Activated CD4-positive, CD25-positive, alpha-beta regulatory T cell treated with anti-CD3 and anti-CD28 coated beads, Interleukin-2, amount 50 U/mL, for 16 hours (primary cell): ENCODE measurements at regions not wholly inside any gene's neighbourhood (a gene's known extent, or its start where the extent isn't known, plus 50 kb on each side); places are given as distances from the start of the nearest gene placed in this dataset.

Experiments
- DNase-seq: peaks from one replicate; pipeline ENCODE4 v3.0.0-alpha.2; 2020; ENCODE audit warnings: low read depth, low spot score

DNA sequence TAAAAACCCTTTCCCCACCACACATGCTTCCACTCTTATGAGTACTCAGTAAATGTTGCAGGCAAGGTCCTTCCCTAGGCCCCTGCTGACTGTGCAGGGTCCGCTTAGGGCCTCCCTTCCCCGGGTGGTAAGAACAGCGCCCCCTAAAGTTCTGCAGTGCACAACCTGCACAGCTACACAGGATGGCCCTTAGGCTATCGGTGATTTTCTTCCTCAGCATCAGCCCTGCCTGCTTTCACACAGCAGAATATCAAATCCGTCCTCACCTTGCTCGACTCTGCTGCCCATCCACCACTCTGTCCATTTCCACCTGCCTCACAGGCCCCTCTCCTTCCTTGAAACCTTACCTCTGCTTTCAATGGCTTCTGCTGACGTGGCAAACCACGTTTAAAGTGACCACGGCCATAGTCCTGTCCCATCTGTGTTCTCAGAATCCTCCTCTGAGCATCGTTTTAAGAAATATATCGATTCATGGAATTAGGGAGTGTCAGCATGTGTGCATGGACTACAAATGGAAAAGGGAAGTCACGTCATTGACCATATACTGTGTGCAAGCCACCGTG is 51.4 kb upstream of the TMEM132E start:
- no peak for DNase-seq

DNA sequence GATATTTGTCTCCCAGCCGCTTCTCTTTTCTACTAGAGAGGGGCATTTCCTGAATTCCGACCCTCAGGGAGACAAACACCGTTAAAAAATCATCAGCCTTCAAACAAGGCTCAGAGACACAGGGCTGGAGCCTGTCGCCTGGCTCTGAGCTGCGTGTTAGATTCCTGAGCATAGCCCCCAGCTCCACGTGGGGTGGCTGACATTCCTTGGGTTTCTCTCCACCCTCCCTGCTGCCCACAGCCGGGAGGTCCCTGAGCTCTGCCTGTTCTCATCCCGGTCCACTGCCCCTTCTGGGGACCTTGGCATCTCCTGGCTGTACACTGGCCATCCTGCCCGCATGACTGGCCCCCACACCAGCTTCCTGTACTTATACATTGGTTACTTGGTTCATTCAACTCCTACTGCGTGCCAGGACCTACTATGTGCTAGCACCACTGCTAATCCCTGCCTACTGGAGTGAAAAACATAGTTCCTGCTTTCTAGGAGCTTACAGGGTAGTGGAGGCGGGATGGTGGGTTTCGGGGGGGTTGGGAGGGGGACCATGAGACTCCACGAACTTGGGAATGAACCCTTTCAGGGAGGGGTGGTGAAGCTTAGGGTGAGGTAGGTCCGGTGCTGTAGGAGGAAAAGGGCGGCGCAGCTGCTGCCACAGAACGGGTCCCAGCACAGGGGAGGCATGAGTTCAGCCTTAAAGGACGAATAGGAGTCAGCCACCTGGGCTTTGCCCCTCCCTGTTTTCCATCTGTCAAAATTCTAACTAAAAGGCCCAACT is 52.1 kb upstream of the TMEM132E start:
- DNase-seq: no peak

DNA sequence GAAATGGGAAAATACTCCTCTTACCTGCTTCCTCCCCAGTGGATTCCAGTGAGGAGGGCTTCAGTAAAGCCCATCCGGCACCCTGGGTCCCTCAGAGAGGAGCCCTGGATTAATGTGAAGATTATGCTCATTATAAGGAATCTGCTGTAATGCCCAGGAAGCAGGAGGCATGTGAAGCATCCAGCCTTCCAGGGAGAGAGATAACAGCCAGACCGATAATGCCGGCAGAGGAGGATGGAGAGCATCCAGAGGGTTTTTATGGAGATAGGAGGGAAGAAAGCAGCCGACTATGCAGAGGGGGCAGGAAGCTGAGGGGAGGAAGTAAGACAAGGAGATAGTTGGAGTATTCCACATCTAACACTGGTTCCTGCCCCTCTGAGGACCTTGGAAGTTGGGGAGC is 53.7 kb upstream of the TMEM132E start:
- no peak for DNase-seq

DNA sequence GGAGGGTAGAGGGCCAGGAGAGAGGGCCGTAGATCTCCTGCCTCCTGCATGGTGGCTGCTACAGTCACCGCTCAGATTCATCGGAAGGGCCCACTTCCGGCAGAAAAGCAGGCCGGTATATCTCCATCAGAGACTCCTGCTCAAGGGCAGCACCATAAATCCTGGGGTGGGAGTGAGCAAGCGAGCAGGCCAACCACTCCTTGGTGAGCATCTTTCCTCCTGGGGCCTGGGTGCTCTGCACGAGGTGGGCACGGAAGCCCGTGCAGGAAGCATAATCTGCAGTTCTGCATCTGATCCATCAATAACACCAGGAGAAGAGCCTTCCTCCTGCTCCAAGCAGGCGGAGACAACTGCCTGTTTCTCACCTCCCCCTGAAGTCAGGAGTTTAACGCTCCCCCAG is 57.4 kb upstream of the TMEM132E start:
- DNase-seq: no peak

DNA sequence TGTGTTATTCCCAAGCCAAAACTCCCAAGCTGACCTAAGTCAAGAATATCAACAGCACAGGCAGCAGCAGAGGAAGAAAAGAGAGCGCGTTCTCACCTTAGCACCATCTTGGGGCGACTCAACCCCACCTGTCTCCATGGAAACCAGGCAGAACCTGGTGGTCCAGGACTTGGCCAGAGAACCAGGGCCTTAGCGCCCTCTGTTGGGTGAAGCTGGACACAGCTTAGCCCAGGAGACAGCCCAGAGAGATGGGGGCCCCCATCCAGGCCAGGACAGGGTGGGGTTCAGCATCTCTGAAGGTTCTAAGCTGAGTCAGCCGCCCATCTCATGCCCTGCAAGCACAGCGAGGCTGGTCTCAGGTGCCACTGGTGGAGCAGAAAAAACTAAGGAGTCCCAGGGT is 60.1 kb upstream of the TMEM132E start:
- no peak for DNase-seq

DNA sequence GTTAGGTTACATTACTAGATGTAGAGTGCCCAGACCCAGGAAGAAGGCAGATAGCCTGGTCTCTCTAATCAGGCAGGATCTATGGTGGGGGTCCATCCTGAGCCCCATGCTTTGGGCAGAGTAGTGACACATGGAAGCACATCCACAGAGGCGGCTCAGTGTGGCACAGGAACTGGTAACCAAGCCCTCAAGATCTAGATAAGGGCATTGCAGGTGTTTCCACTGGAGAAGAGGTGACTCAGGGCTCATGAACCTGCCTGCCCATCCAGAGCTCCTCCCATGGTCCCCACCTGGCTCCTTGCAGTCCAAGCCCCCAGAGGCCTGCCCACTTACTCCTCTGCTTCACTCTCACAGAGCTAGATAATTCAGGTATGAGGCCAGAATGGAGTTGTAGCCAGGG is 62.0 kb upstream of the TMEM132E start:
- no peak for DNase-seq

DNA sequence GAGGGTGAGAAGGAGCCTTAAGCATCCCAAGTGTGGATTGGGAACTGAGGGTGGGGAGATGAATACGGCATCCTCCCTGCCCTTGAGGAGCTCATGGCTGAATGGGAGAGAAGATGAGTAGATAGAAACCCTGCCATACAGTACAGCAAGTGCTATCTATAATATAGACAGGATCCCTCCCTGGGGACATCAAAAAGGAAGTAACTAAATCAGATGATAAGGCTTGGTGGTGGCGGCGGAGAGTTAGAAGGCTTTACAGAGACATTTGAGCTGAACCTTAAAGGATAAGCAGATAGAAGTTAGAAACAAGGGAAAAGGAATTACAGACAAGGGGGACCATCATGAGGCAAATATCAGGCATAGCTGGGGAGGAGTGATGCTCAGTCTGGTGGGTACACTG is 67.5 kb upstream of the TMEM132E start:
- DNase-seq: no peak

DNA sequence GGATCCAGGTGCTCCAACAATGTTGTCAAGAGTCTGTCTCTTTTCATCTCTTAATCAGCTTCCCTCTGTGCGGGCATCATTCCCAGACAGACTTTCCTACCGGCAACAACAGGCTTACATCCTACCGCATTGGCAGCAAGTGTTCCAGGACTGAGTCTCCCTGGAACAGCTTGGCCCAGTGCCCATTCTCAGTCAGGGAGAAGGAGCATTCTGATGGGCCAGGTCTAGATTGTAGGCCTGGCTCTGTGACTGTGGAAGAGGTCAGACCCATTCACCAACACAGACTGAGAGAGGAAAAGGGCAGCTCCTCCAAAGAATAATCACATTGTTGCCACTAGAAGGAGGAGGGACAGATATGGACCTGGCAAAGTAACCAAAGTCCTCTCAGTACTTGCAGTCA is 68.1 kb upstream of the TMEM132E start:
- DNase-seq: no peak

DNA sequence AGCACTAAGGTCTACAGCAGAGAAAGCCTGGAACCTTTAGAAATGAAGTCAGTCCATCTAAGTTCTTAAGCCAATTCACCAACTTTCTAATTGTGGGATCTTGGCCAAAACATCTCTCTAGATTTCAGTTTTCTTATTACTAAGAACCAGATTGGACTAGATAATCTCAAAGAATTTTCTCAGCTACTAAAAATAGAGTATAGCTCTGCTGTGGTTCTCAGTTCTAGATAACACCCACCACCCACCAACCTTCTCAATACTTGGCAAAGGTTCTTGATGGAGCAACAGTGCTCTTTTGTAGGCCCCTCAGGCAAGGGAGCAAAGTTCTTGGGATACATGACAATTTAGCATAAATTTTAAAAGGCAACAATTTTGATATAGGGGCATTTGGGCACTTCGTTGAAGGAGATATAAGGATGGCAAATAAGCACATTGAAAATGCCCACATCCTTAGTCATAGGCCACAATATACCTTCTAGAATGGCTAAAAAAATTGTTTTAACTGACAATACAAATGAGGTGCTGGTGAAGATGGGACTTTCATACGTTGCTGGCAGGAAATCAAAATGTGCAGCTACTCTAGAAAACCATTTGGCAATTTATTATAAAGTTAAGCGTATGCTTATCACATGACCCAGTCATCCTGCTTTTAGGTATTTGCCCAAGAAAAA is 74.4 kb upstream of the TMEM132E start:
- no peak for DNase-seq

DNA sequence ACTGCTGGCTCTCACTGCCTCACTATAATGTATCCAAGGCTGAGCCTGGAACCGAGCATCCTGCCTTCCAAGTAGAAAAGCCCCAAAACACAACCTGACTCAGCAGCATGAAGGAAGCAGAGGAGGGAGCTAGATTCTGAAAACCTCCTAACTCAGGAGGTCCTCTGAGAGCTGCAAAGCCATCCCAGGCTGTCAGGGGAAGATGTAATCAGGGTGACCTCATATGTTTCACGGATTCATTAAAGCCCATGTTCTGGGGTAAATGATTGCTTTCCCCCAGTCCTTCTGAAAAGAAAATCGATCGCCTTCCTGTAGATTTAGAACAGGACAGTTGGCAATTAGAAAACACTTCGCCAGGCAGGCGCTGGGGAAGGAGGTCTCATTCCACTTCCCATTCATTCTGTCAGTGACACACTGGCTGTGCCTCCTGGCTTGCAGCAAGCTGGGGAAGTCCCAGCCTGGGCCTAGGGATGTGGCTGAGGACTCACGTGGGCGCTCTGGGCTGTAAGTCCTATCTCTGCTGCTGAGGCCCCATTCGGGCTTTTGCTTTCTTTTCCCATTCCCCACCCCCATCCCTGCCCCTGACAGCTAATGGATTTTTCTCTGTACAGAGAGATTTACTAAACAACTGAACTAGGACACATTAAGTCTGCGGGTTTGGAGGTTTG is 75.7 kb upstream of the TMEM132E start:
- DNase-seq: no peak

DNA sequence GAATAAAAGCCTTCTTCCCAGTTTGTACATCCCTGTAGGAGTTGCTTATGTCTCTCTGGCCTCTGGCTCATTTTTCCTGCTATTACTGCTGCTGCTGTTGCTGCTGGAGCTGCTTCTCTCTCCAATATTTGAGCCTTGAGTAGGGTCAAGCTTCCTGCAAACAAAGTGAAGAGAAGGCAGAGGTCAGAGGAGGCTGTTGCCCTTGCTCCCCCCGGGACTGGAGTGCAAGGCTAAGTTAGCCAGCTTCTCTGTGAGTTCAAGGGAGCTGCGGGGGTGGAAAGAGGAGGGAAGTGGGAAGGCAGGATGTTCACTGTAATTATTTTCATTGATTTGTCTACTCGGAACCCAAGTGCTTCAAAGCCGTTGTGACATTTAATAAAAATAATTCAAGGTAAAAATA is 77.0 kb upstream of the TMEM132E start:
- no peak for DNase-seq

DNA sequence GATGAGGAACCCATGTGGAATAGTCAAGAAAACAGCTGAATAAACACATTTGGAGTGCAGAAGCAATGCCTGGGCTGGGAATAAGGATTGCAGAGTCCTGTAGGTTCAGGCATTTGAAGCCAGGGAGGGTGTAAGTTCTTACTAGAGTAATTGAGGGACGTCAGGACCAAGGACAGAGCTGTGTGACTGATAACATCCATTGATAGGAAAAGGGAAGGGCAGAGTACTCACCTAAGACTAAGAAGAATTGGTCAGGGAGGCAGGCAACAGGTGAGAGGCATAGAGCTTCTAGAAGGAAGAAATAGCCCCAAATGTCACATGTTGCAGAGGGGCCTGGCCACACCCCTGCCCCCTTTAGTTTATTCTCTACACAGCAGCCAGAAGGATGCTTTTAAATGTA is 79.8 kb upstream of the TMEM132E start:
- DNase-seq: no peak

DNA sequence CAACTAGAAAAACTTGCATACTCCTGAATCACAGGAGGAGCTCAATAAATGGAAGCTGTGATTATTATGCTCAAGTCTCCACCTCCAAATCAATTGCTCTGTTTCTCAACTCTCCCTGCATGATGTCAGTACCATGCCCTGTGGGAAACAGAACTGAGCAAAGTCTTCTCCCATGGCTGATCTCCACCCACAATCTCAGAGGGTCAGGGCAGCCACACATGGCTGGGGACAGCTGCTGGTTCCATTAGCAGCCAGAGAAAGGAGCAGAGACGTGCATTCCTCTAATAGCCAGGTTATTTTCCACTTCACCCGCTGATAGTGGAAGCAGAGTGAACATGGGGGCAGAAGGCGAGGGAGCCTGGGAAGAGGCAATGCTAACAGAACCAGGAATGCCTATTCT is 85.5 kb upstream of the TMEM132E start:
- no peak for DNase-seq

DNA sequence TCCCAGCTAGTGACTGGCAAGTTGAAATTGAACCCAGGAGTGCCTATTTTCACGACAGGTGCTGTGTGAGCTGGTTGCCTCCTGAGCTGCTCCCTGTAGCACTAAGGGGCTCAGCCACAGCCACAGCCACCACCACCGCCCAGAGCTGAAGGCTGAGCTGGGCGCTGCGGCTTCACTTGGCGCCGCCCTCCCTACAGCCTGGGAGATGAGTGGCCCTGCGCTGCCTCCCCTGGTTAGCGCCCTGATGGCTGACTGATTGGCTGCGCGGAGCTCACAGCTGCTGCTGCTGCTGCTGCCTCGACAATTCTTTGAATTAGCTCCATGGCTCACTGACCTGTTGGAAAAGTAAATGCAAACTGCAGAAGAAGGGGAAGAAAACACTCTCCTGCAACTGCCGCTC is 91.8 kb upstream of the TMEM132E start:
- DNase-seq: no peak

DNA sequence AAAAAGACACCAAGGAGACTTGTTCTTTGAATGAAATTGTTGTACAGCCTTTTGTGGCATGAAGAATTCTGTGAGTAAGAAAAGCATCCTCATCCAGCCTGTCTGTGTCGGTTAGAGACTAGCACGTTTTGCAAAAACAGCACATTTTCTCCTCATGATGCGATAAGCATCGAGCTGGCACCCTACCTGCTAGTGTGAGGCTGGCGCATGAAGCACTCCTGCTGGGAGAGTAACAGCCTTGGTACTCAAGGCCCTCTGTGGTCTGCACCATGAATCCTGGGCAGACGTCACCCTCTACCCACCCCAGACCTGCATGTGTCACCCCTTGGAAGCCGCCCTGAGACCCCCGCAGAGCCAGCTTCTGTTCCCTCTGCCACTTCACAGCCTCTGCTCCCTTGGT is 92.6 kb upstream of the TMEM132E start:
- DNase-seq: no peak

DNA sequence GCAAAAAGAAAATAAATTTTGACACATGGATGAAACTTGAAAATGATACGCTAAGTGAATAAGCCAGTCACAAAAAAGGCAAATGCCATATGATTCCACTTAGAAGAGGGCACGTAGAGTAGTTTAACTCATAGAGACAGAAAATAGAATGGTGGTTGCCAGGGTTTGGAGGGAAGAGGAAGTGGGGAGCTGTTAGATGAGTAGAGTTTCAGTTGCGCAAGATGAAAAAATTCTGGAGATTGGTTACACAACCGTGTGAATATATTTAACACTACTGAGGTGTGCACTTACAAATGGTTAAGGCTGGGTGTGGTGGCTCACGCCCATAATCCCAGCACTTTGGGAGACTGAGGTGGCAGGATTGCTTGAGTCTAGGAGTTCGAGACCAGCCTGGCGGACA is 93.4 kb upstream of the TMEM132E start:
- no peak for DNase-seq

DNA sequence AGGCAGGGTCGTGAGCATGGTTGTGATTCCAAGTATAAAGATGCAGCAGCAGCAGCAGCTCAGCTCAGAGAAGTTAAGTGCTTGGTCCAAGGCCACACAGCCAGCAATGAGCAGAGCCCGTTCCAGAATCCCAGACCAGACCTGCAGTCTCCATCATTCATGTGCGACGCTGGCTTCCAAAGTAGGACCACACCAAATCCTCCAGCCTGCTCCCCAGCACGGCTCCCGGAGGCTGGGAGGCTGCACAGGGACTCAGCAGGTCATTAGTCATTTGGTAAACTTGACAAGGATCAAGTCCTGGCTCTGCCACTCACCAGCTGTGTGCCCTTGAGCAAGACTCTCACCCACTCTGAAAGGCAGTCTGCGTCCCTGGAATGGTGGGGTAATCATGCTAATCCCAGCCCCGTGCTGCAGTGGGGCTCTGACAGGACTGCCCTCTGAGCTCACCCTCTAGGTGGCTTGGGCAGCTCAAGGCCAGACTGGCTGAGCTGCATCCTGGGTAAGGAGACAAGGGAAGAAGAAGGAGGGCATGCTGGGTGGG is 95.1 kb upstream of the TMEM132E start:
- DNase-seq: no peak

DNA sequence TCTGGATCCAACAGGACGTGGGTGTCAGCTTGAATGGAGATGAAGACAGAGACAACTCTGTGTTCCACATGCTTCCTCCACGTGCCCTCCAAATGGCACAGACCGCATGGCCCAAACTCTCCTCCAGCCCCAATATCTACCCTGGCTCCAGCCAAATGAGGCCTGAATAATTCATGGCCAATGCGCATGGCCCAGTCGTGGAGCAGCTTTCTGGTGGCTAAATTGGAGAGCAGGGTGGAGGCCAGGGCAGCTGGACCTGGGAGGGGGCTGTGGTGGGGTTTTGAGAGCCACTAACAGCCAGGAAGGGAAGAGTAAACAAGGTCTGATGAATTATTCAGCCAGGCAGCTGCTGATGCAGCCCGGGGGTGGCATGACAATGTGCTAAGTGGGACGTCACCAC is 96.7 kb upstream of the TMEM132E start:
- DNase-seq: no peak

DNA sequence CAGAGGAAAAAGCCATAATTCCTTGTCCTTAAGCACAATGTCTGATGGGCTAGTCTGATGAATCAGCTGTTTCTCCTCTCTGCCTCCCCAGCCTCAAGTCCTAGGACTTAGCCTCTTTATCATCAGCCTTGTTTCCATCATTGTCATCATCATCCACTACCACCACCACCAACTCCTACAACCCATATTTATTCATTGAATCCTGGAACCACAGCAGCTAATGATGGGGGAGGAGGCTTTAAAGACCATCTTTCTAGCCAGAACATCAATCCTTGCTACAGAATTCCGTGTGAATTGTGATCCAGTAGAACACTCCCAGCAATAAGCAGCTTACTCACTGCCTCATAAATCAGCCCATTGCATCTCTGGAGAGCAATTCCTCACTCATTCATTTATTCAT is 97.6 kb upstream of the TMEM132E start:
- no peak for DNase-seq

DNA sequence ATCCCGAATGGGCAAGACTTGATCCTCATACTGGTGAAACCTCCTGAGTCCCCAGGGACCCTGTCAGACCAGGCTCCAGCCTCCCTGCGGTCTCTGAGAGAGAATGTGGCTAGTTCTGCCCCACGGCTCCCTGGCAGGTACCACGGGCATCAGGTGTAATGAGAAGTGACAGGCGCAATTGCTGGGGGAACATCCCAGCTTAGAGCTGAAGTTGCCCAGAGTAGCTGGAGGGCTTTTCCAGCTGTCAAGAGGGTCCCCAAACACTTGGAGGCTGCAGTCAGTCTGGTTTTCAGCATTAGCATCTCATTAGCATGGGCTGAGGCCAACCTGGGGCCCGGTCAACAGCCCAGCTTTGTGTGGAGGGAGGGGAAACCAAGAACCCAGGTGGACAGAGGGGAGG is 100.0 kb upstream of the TMEM132E start:
- DNase-seq: no peak

DNA sequence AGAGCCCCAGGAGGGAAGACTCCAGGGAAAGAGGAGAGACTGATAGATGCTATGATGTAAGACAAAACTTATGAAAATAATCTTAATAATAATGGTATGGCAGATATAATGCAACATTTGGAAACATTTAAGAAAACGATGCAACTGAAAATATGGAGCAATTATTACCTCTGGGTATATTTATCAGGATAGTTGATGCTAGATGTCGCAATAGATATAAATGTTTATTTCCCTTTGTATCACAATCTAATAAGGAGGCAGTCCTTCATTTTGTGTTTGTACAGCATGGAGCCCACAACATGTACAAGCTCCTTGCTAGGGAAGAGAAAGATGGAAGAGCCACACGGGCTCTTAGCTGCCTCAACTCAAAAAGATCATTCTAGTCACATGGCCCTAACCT is 101.1 kb upstream of the TMEM132E start:
- no peak for DNase-seq

DNA sequence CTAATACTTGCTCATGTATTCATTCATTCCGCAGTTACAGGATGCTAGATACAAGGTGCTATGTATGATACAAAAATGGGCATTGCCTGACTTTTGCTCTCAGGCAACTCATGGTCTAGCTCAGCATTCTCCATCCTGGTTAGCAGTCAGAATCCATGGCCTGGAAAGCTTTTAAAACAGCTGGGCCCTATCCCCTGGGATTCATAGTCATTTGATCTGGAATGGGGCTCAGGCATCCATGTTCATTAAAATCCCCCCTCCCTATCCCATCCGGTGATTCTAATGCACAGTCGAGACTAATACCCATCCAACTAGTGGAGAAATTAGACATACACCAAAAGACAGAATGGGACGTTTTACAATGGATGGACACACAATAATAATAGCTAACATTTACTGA is 104.1 kb upstream of the TMEM132E start:
- DNase-seq: no peak
